NCI-H526 treated with DMSO at 0.1 percent for 48 hours (cell line): ENCODE measurements at regions not wholly inside any gene's neighbourhood (a gene's known extent, or its start where the extent isn't known, plus 50 kb on each side); places are given as distances from the start of the nearest gene placed in this dataset.

ENCODE experiments used
- DNase-seq: peaks from one replicate; lab custom pipeline; 2025; lab: John Stamatoyannopoulos, UW

DNA sequence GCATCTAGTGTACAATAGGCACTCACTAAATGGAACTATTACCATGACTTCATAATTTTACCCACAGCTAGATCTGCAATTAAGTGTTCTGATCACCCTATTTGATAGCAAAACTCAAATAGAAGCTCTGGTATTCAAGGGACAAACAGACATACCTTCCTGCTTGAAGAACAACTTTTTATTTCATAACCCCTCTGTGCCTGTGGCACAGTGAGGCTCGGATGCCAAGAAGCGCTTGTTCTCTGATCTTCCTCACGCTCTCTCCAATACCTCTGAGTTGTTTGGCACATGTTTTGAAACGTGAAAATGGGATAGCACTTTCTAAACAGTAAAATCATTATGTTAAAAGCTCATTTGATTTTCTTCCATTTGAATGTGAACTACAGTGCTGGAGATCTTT is 232.0 kb downstream of the KLF5 start:
- DNase-seq = no peak

DNA sequence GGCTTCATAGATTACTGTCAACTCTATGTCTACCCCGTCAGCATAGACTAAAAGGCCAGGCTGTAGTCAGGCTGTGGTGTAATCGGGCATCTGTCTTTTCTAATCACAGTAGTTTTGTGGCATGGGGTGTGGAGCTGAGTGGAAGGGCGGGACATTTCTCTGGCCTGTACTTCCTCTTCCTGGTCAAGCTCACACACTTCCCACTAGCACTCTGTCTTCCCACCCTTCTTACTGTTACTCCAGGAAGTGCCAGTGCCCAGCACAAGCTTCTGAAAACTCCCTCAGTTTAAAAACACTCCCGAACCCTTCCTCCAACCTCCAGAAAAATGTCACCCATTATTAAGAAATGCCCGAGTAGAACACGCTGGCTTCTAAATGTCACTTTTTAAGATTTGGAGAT is 229.8 kb downstream of the KLF5 start:
- no peak for DNase-seq

DNA sequence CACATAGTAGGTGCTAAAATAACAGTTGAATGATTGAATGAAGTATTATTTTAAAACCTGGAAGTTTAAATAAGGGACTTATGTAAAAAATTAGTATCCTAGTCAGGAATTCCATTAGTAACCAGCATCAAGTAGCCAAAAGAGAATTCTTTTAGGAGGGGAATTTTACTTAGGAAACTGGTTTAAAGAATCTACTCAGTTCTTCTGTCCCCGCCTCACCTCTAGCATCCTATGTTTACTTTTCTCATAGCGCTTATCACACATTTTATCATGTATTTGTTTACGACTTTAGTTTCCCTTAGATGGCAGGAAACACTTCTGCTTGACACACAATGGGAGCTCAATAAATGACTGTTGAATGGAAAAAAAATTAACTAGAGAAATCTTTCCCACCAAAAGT is 229.0 kb downstream of the KLF5 start:
- DNase-seq = no peak

DNA sequence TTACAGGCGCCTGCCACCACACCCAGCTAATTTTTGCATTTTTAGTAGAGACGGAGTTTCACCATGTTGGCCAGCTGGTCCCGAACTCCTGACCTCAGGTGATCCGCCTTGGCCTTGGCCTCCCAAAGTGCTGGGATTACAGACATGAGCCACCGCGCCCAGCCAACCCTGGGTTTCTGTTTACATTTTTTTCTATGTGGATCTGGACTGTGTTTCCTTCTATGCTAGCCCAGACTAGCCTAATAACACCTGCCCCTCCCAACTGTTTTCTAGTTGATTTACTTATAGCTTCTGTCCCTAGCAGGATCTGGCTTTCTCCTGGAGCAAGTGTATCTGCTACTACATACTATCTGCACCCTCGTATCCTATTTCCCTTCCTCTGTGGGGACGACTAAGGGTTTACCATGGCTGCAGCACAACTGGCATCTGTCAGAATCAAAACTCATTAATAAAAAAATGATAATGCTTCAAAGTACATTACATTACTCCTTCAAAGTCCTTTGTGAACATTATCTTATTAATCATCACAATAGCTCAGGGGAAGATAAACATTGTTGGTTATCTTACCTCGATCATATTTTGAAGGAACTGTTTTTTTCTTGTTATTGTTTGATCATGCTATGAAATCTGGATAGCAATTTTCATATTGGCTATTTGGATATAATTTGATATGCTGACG is 228.3 kb downstream of the KLF5 start:
- DNase-seq = peak; percentile 61

DNA sequence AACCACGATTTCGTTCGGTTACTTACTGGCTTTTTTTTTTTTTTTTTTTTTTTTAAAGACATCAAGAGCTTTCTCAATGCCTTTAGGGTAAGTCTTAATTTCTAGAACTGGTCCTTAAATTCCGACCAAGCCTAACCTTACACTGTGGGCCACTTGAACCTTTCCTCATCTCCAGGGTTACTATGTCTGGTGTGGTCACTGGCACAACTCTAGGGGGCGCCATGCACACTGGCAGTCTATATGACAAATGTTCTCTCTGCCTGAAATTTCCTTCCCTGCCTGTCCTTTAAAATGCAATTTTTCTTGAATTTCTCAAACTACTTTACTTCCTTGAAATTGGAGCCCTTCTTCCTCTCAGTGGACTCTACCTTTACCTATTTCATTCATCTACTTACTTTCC is 227.4 kb downstream of the KLF5 start:
- no peak for DNase-seq

GRCh38 chr13:73284081-73284874 is 225.5 kb downstream of the KLF5 start:
- DNase-seq = no peak

DNA sequence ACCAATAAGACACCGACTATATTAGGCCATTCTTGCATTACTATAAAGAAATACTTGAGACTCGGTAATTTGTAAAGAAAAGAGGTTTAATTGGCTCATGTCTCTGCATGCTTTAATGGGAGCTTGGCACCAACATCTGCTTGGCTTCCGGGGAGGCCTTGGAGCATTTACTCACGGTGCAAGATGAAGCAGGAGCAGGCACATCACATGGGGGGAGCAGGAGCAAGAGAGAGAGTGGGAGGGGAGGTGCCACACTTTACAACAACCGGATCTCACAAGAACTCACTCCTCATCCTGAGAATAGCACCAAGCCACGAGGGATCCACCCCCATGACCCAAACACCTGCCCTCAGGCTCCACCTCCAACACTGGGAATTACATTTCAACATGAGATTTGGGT is 224.8 kb downstream of the KLF5 start:
- no peak for DNase-seq

DNA sequence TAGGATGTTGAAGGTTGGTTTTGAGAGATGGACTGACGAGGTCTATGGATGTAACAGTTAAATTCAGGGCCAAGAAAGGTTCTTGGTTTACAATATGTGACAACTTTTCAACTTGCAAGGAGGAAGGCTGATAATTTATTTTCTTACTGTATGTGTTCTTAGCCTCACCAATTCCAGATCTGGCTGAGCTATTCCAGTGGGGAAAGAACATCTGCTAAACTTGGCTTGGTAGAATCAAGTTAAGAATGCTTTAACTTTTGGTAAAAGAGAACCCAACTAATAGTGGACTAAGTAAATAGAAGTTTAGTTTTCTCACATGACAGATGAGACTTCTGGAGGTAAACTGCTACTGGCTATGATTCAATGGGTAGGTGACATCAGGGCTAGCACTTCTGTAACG is 222.9 kb downstream of the KLF5 start:
- DNase-seq = no peak

GRCh38 chr13:73278186-73278585 is 219.4 kb downstream of the KLF5 start:
- DNase-seq = no peak

DNA sequence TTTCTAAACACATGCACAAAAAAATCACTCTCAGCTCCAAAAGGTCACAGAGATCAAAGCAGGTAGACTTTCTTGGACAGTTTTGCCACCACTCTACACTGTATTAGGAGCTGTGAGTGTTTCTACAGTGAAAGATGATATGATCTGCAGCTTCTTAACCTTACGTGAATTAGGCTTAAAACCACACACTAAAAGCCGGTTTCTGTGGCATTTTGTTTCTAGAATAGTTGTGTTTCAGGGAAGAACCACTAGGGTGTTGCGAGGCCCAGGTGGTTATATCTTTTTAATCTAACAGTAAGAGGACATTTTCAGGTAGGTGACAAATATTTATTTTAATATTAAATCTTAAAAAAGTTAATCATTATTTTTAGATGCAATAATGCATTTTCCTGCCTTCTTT is 216.4 kb downstream of the KLF5 start:
- no peak for DNase-seq

GRCh38 chr13:73274147-73274546 is 215.3 kb downstream of the KLF5 start:
- no peak for DNase-seq

GRCh38 chr13:73273745-73274144 is 214.9 kb downstream of the KLF5 start:
- DNase-seq = no peak

GRCh38 chr13:73273276-73273675 is 214.5 kb downstream of the KLF5 start:
- DNase-seq = no peak

GRCh38 chr13:73272831-73273230 is 214.0 kb downstream of the KLF5 start:
- no peak for DNase-seq

GRCh38 chr13:73268306-73268705 is 209.5 kb downstream of the KLF5 start:
- no peak for DNase-seq

- no peak for DNase-seq
These were observed 207.9 kb downstream of the KLF5 start for GRCh38 chr13:73266640-73267180.

DNA sequence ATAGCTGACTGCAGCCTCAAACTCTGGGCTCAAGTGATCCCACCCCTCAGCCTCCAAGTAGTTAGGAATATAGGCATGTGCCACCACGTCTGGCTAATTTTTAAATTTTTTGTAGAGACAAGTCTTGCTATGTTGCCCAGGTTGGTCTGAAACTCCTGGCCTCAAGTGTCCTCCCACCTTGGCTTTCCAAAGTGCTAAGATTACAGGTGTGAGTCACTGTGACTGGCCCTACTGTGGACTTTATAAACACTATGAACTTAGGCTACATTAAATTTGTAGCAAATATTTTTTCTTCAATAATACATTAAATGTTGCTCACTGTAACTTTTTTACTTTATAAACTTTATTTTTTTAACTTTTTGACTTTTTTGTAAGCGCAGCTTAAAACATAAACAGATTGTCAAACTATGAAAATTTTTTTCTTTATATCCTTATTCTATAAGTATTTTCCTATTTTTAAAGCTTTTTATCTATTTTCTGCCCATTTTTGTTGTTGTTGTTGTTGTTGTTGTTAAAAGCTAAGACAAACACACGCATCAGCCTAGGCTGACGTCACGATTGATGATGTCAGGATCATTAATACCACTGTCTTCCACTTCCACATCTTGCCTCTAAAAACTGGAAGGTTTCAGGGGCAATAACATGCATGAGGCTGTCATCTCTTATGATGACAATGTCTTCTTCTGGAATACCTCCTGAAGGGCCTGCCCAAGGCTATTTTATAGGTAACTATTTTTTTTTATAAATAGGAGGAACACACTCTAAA is 204.2 kb downstream of the KLF5 start:
- no peak for DNase-seq

DNA sequence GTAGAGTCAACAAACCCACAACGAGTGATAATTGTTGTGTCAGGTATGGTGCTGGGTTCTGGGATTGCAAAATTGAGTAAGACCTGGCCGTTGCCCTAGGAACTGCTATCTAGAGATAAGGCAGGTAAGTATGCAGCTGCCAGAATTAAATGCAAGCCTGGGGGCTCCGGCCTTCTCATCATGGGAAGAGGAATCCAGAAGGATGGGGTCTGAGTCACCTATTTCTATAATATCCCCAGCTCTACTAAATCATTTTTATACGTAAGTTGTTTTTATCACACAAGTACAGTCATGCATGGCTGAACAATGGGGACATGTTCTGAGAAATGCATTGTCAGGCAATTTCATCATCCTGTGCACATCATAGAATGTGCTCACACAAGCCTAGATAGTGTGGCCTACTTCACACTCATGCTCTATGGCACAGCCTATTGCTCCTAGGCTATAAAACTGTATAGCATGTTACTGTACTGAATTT is 203.0 kb downstream of the KLF5 start:
- DNase-seq = no peak

- DNase-seq = no peak
These were observed 200.5 kb downstream of the KLF5 start for GRCh38 chr13:73259061-73260017.

- no peak for DNase-seq
These were observed 199.6 kb downstream of the KLF5 start for GRCh38 chr13:73258406-73258805.

- no peak for DNase-seq
These were observed 196.0 kb downstream of the KLF5 start for GRCh38 chr13:73254827-73255226.
